HEK293T (cell line): ENCODE measurements at regions not wholly inside any gene's neighbourhood (a gene's known extent, or its start where the extent isn't known, plus 50 kb on each side); places are given as distances from the start of the nearest gene placed in this dataset.

ENCODE experiments used
- CTCF ChIA-PET: fragments of 350-600 bp; formaldehyde crosslinking; extraction: SDS; loops from one replicate; lab custom pipeline; 2021; ENCODE audit warnings: antibody characterized with exemption, inconsistent platforms; lab: Yijun Ruan, JAX
- POLR2A ChIA-PET: fragments of 350-600 bp; formaldehyde crosslinking; extraction: SDS; loops from one replicate; lab custom pipeline; 2020; ENCODE audit warnings: antibody characterized with exemption, inconsistent platforms; lab: Yijun Ruan, JAX
- DNase-seq: peaks from one replicate; pipeline ENCODE4 v3.0.0; 2012; ENCODE audit warnings: mixed read lengths; ENCODE audit errors: extremely low spot score
- ARNT ChIP-seq: fragments of 450-650 bp; IDR thresholded peaks from 2 replicates; pipeline ENCODE4 v1.6.1; 2017; ENCODE audit warnings: mild to moderate bottlenecking
- BHLHE40 ChIP-seq: fragments of 450-650 bp; IDR thresholded peaks from 2 replicates; pipeline ENCODE4 v1.6.1; 2016; ENCODE audit warnings: mild to moderate bottlenecking, moderate library complexity, borderline replicate concordance
- CTBP1 ChIP-seq: fragments of 450-650 bp; IDR thresholded peaks from 2 replicates; pipeline ENCODE4 v1.6.1; 2016; ENCODE audit warnings: borderline replicate concordance
- ELF4 ChIP-seq: fragments of 450-650 bp; IDR thresholded peaks from 2 replicates; pipeline ENCODE4 v1.6.1; 2017; ENCODE audit warnings: antibody characterized with exemption
- FOXA1 ChIP-seq: fragments of 450-650 bp; IDR thresholded peaks from 2 replicates; pipeline ENCODE4 v1.6.1; 2016; ENCODE audit warnings: mild to moderate bottlenecking
- FOXK2 ChIP-seq: fragments of 450-650 bp; IDR thresholded peaks from 2 replicates; pipeline ENCODE4 v1.6.1; 2016; ENCODE audit warnings: mild to moderate bottlenecking
- FOXM1 ChIP-seq: fragments of 450-650 bp; IDR thresholded peaks from 2 replicates; pipeline ENCODE4 v1.6.1; 2017; ENCODE audit warnings: mild to moderate bottlenecking, borderline replicate concordance
- HDGF ChIP-seq: fragments of 450-650 bp; IDR thresholded peaks from 2 replicates; pipeline ENCODE4 v1.6.1; 2017; ENCODE audit warnings: antibody characterized with exemption, borderline replicate concordance
- L3MBTL2 ChIP-seq: fragments of 450-650 bp; conservative IDR thresholded peaks from 2 replicates; pipeline ENCODE4 v1.6.1; 2016; ENCODE audit warnings: mild to moderate bottlenecking
- LEF1 ChIP-seq: fragments of 450-650 bp; IDR thresholded peaks from 2 replicates; pipeline ENCODE4 v1.6.1; 2017; ENCODE audit warnings: mild to moderate bottlenecking, borderline replicate concordance
- NFRKB ChIP-seq: fragments of 450-650 bp; IDR thresholded peaks from 2 replicates; pipeline ENCODE4 v1.6.1; 2016; ENCODE audit warnings: mild to moderate bottlenecking, moderate library complexity
- SP1 ChIP-seq: fragments of 450-650 bp; IDR thresholded peaks from 2 replicates; pipeline ENCODE4 v1.6.1; 2017
- SUZ12 ChIP-seq: fragments of 450-650 bp; IDR thresholded peaks from 2 replicates; pipeline ENCODE4 v1.6.1; 2016; ENCODE audit warnings: mild to moderate bottlenecking
- TARDBP ChIP-seq: fragments of 450-650 bp; IDR thresholded peaks from 2 replicates; pipeline ENCODE4 v1.6.1; 2016
- ZNF384 ChIP-seq: fragments of 450-650 bp; IDR thresholded peaks from 2 replicates; pipeline ENCODE4 v1.6.1; 2016
- TF ChIP-seq, protein P1 (sequence below): fragments of 450-650 bp; IDR thresholded peaks from 2 replicates; pipeline ENCODE4 v1.6.1; 2016

DNA sequence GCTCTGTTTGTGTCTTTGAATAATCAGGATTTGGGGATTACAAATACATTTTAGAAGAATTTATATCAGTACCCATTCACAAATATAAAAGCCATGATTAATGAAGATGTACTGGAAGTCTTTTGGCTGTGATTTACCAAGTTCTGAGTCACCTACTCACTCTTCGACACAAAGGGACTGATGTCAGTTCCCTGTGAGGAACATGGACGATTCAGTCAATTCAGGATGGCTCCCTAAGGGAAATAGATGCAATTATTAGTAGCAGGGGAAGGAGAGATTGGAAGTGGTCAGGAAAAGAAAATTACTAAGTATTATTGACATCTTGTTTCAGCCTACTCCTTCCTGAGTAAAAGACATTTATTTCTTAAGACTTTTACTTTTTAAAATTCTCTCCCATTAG lies 550.7 kb upstream of the SLIT2 start:
- POLR2A ChIA-PET: no interaction called here
- CTCF ChIA-PET: no interaction called here
- DNase-seq: no peak
- no peak for TF ChIP-seq SP1
- TF ChIP-seq FOXA1: no peak
- TF ChIP-seq L3MBTL2: no peak
- no peak for TF ChIP-seq CTBP1
- no peak for TF ChIP-seq ELF4
- TF ChIP-seq FOXM1: no peak
- TF ChIP-seq, protein P1, sequence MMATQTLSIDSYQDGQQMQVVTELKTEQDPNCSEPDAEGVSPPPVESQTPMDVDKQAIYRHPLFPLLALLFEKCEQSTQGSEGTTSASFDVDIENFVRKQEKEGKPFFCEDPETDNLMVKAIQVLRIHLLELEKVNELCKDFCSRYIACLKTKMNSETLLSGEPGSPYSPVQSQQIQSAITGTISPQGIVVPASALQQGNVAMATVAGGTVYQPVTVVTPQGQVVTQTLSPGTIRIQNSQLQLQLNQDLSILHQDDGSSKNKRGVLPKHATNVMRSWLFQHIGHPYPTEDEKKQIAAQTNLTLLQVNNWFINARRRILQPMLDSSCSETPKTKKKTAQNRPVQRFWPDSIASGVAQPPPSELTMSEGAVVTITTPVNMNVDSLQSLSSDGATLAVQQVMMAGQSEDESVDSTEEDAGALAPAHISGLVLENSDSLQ: no peak
- no peak for TF ChIP-seq BHLHE40
- no peak for TF ChIP-seq NFRKB
- TF ChIP-seq ZNF384: no peak
- TF ChIP-seq SUZ12: no peak
- no peak for TF ChIP-seq FOXK2
- TF ChIP-seq ARNT: no peak
- TF ChIP-seq HDGF: no peak
- TF ChIP-seq TARDBP: no peak
- no peak for TF ChIP-seq LEF1

DNA sequence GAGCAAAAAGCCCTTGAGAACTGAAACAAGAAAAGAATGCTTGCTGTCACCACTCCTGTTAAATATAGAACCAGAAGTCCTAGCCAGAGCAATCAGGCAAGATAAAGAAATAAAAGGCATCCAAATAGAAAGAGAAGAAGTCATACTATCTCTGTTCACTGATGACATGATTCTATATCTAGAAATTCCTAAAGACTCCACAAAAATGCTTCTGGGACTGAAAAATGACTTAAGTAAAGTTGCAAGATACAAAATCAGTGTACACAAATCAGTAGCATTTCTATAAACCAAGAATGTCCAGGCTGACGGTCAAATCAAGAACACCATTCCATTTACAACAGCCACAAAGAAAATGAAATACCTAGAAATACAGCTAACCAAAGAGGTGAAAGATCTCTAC lies 552.7 kb upstream of the SLIT2 start:
- no peak for TF ChIP-seq ZNF384
- no peak for TF ChIP-seq FOXM1
- no peak for TF ChIP-seq NFRKB
- TF ChIP-seq SP1: no peak
- no peak for TF ChIP-seq ELF4
- no peak for TF ChIP-seq FOXK2
- no peak for TF ChIP-seq BHLHE40
- no peak for TF ChIP-seq TARDBP
- TF ChIP-seq ARNT: no peak
- no peak for TF ChIP-seq FOXA1
- TF ChIP-seq, protein P1: no peak
- DNase-seq: no peak
- POLR2A ChIA-PET: no interaction called here
- CTCF ChIA-PET: no interaction called here

GRCh38 chr4:19694812-19695211 lies 556.9 kb upstream of the SLIT2 start:
- ChIA-PET POLR2A (no interaction called here), CTCF (interaction anchor here (0.6 kb wide), 1 partner anchor 816 kb away, joined by 3 read pairs; no protein-coding TSS in a partner anchor)
- DNase-seq: no peak
- TF ChIP-seq, protein P1: no peak
- TF ChIP-seq FOXK2 (no peak), NFRKB (no peak), LEF1 (no peak), ARNT (no peak), FOXA1 (no peak), BHLHE40 (no peak), SP1 (no peak), HDGF (no peak)

DNA sequence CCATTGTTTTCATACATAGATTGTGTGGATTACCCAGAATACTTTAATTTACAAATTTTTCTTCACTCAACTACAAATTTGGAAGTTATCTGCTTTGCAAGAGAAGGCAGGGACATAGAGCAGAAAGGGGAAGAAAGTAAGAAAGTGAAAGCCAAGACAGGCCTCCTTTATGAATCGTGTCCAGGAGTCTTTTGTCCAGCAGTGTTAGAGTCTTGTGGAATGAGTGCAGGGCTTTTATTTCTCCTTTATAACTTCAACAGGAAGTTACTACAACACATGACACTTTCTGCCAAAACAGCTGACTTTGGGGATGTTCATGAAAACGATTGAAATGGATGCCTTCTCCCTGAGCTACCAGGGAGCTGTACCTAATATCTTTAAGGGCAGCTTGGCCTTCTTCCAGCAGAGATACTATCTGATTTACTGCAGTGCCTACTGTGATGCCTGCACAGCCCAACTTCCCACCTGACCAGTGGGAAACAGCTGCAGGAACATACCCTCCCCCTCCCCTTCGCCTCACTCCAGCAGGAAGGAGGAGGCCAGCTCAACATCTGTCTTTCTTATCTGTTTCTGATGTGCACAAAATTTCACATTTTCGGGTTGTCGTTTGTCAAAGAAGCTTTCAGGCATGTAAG lies 557.7 kb upstream of the SLIT2 start:
- ChIA-PET POLR2A (no interaction called here), CTCF (interaction anchor here (0.6 kb wide), 1 partner anchor 816 kb away, joined by 3 read pairs; no protein-coding TSS in a partner anchor)
- no peak for DNase-seq
- TF ChIP-seq CTBP1 (no peak), HDGF (no peak), SUZ12 (no peak), LEF1 (no peak), NFRKB (no peak), TARDBP (no peak), FOXK2 (no peak), L3MBTL2 (no peak), FOXA1 (no peak), ELF4 (no peak), BHLHE40 (no peak)

DNA sequence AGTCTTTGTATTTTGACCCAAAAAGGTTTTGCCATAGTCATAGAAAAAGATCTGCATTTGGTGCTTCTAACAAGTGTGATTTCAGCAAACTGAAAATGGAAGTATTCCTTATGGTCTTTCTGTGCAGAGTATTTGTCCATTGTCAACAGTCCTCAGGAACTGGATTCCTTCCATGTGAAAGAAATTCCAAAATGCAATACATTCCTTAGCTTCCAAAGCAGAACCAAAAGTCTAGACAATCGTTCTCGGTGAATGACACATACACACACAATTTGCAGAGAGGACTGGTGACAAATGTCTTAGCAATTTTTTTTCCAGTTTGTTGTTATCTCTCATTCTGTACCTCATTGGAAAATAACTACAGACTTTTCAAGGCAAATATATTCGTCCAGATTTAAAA lies 562.2 kb upstream of the SLIT2 start:
- TF ChIP-seq TARDBP: no peak
- TF ChIP-seq FOXM1: no peak
- TF ChIP-seq SUZ12: no peak
- no peak for TF ChIP-seq BHLHE40
- no peak for TF ChIP-seq ELF4
- TF ChIP-seq FOXA1: no peak
- TF ChIP-seq ZNF384: no peak
- no peak for TF ChIP-seq SP1
- no peak for TF ChIP-seq FOXK2
- TF ChIP-seq HDGF: no peak
- TF ChIP-seq ARNT: no peak
- TF ChIP-seq CTBP1: no peak
- no peak for TF ChIP-seq NFRKB
- TF ChIP-seq L3MBTL2: no peak
- TF ChIP-seq LEF1: no peak
- TF ChIP-seq, protein P1: no peak
- CTCF ChIA-PET: no interaction called here
- DNase-seq: no peak
- POLR2A ChIA-PET: no interaction called here

DNA sequence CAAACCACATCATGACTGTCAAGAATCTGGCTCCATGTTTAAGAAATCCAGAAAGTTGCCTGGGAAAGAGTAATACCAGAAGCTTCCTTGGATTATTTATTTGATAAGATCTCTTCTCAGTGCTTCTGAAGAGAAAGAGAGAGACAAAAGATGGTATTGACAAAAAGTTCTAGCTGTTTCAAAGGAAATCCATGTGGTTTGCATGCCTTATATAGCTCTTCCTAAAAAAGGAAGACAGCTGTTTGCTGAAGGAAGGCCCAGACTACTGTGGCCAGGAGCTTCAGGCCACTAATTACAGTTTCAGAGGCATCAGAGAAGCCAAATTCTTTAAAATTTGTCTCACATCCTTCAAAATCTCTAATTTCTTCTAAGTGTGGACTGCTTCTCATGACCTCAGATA lies 565.2 kb upstream of the SLIT2 start:
- TF ChIP-seq ARNT: no peak
- TF ChIP-seq NFRKB: no peak
- POLR2A ChIA-PET: no interaction called here
- CTCF ChIA-PET: no interaction called here
- DNase-seq: no peak
